H1 (cell line): ENCODE measurements at regions not wholly inside any gene's neighbourhood (a gene's known extent, or its start where the extent isn't known, plus 50 kb on each side); places are given as distances from the start of the nearest gene placed in this dataset.
A peak's percentile ranks its signal among the peaks of the same experiment; 100 is the strongest.

Source experiments
- CTCF ChIA-PET: fragments of 300-600 bp; sonication (Branson Sonifier 250); formaldehyde crosslinking; loops from one replicate; lab custom pipeline; 2021; ENCODE audit not compliant: partially characterized antibody; lab: Charles Lee
- POLR2A ChIA-PET: fragments of 300-600 bp; sonication (Branson Sonifier 250); formaldehyde crosslinking; loops from one replicate; lab custom pipeline; 2021; ENCODE audit warnings: inconsistent platforms; ENCODE audit not compliant: partially characterized antibody; lab: Charles Lee
- DNase-seq, 2 experiments: peaks; one replicate each; pipeline versions ENCODE4 v3.0.0 to v3.0.0-alpha.2; 2010 to 2022; ENCODE audit warnings: low spot score in 2 of 2, low read depth in 1 of 2, mixed read lengths in 1 of 2
- FAIRE-seq: peaks from 2 replicates; lab custom pipeline; 2011; peaks lifted over from hg19 to GRCh38; lab: Jason Lieb, UNC
- H2AFZ ChIP-seq: 2 replicates; pipeline ENCODE4 v1.8.1; 2012; ENCODE audit warnings: low read length, inconsistent platforms
- H2AK5ac ChIP-seq: 2 replicates; pipeline ENCODE4 v1.6.1; 2013; ENCODE audit warnings: low read depth, low read length
- H2BK120ac ChIP-seq: replicated peaks from 2 replicates; pipeline ENCODE3; 2013; ENCODE audit warnings: low read depth, low read length, inconsistent platforms
- H2BK12ac ChIP-seq: 2 replicates; pipeline ENCODE4 v1.6.1; 2013; ENCODE audit warnings: low read depth, low read length
- H2BK15ac ChIP-seq: 2 replicates; pipeline ENCODE4 v1.6.1; 2013; ENCODE audit warnings: low read length
- H2BK20ac ChIP-seq: 2 replicates; pipeline ENCODE4 v1.6.1; 2013; ENCODE audit warnings: low read length
- H2BK5ac ChIP-seq: 2 replicates; pipeline ENCODE4 v1.6.1; 2013; ENCODE audit warnings: low read depth, low read length
- H3K14ac ChIP-seq: 2 replicates; pipeline ENCODE4 v1.6.1; 2013; ENCODE audit warnings: inconsistent platforms; ENCODE audit not compliant: insufficient read length
- H3K18ac ChIP-seq: 2 replicates; pipeline ENCODE4 v1.6.1; 2013; ENCODE audit warnings: low read length; ENCODE audit errors: extremely low read depth
- H3K23ac ChIP-seq: 2 replicates; pipeline ENCODE4 v1.6.1; 2013; ENCODE audit warnings: inconsistent platforms; ENCODE audit not compliant: insufficient read length
- H3K23me2 ChIP-seq: 2 replicates; pipeline ENCODE4 v1.6.1; 2013; ENCODE audit warnings: low read depth, low read length
- H3K27ac ChIP-seq: 2 replicates; pipeline ENCODE4 v1.6.1; 2011; ENCODE audit warnings: low read depth, low read length, inconsistent platforms
- H3K27me3 ChIP-seq, 4 experiments: replicated peaks in 1 of 4; 1 replicate in 1 of 4; 2 replicates in 3 of 4; pipeline versions ENCODE4 v1.6.1 to v1.8.1; 2011 to 2013; ENCODE audit warnings: low read length in 3 of 4, mild to moderate bottlenecking in 3 of 4, inconsistent platforms in 2 of 4, mixed read lengths in 2 of 4, moderate library complexity in 1 of 4; ENCODE audit not compliant: control insufficient read depth in 3 of 4, insufficient read depth in 3 of 4; ENCODE audit errors: extremely low read depth in 1 of 4
- H3K36me3 ChIP-seq, 4 experiments: 2 replicates each; pipeline versions ENCODE4 v1.6.1 to v1.8.1; 2011 to 2013; ENCODE audit warnings: mild to moderate bottlenecking in 4 of 4, low read length in 3 of 4, moderate library complexity in 2 of 4, control low read depth in 1 of 4, inconsistent platforms in 1 of 4; ENCODE audit not compliant: insufficient read depth in 4 of 4, control insufficient read depth in 2 of 4
- H3K4ac ChIP-seq: replicated peaks from 2 replicates; pipeline ENCODE3; 2013; ENCODE audit warnings: low read length, low read depth, mixed read lengths, inconsistent platforms; ENCODE audit not compliant: insufficient read length
- H3K4me1 ChIP-seq, 4 experiments: replicated peaks in 1 of 4; 1 replicate in 1 of 4; 2 replicates in 3 of 4; pipeline versions ENCODE4 v1.6.1 to v1.8.1; 2011 to 2013; ENCODE audit warnings: low read length in 3 of 4, inconsistent platforms in 2 of 4, mixed read lengths in 1 of 4; ENCODE audit not compliant: insufficient read depth in 4 of 4, control insufficient read depth in 3 of 4
- H3K4me2 ChIP-seq, 2 experiments: 2 replicates each; pipeline versions ENCODE4 v1.6.1 to v1.8.1; 2011 to 2013; ENCODE audit warnings: low read depth in 2 of 2, low read length in 2 of 2, control low read depth in 1 of 2, inconsistent platforms in 1 of 2, mild to moderate bottlenecking in 1 of 2; ENCODE audit not compliant: insufficient read depth in 1 of 2
- H3K4me3 ChIP-seq, 4 experiments: fragments of 200-600, 300-600 bp in 1 of 4; sonication (generic), shearing (Covaris generic), sonication (Bioruptor Twin) in 1 of 4; 2 replicates each; pipeline versions ENCODE4 v1.5.1 to v1.8.1; 2011 to 2016; ENCODE audit warnings: low read length in 4 of 4, low read depth in 3 of 4, control low read depth in 2 of 4, inconsistent platforms in 2 of 4, mild to moderate bottlenecking in 2 of 4, mixed read lengths in 1 of 4, moderate library complexity in 1 of 4; ENCODE audit not compliant: insufficient read depth in 2 of 4; ENCODE audit errors: extremely low read depth in 1 of 4
- H3K56ac ChIP-seq: replicated peaks from 2 replicates; pipeline ENCODE3; 2013; ENCODE audit warnings: low read depth, mild to moderate bottlenecking, mixed read lengths, low read length, inconsistent platforms; ENCODE audit not compliant: insufficient read length
- H3K79me1 ChIP-seq: 2 replicates; pipeline ENCODE4 v1.6.1; 2013; ENCODE audit warnings: low read depth, low read length, control low read depth
- H3K79me2 ChIP-seq, 2 experiments: 2 replicates each; pipeline versions ENCODE4 v1.6.1 to v1.8.1; 2012 to 2013; ENCODE audit warnings: low read length in 2 of 2, mild to moderate bottlenecking in 2 of 2, inconsistent platforms in 1 of 2; ENCODE audit not compliant: insufficient read depth in 2 of 2, control insufficient read depth in 1 of 2
- H3K9ac ChIP-seq, 4 experiments: replicated peaks in 1 of 4; 1 replicate in 1 of 4; 2 replicates in 3 of 4; pipeline versions ENCODE4 v1.6.1 to v1.8.1; 2011 to 2013; ENCODE audit warnings: low read depth in 3 of 4, low read length in 3 of 4, control low read depth in 2 of 4, mild to moderate bottlenecking in 2 of 4, moderate library complexity in 2 of 4, inconsistent platforms in 1 of 4; ENCODE audit errors: extremely low read depth in 1 of 4
- H3K9me3 ChIP-seq, 2 experiments: 2 replicates each; pipeline versions ENCODE4 v1.6.1 to v1.8.1; 2012 to 2013; ENCODE audit warnings: mild to moderate bottlenecking in 2 of 2, moderate library complexity in 2 of 2, control low read depth in 1 of 2, inconsistent platforms in 1 of 2, low read depth in 1 of 2, low read length in 1 of 2, mixed read lengths in 1 of 2; ENCODE audit not compliant: insufficient read depth in 2 of 2
- H4K20me1 ChIP-seq, 2 experiments: replicated peaks in 1 of 2; 2 replicates each; pipeline versions ENCODE3 to v1.8.1; 2011 to 2013; ENCODE audit warnings: inconsistent platforms in 2 of 2, low read length in 2 of 2, mild to moderate bottlenecking in 1 of 2; ENCODE audit not compliant: insufficient read depth in 2 of 2, control insufficient read depth in 1 of 2
- H4K5ac ChIP-seq: 2 replicates; pipeline ENCODE4 v1.6.1; 2013; ENCODE audit warnings: low read length, low read depth, mixed read lengths, inconsistent platforms; ENCODE audit not compliant: insufficient read length
- H4K8ac ChIP-seq: 2 replicates; pipeline ENCODE4 v1.8.0; 2013; ENCODE audit warnings: mild to moderate bottlenecking, moderate library complexity, low read length, inconsistent platforms; ENCODE audit not compliant: insufficient read depth; ENCODE audit errors: extremely low read depth
- H4K91ac ChIP-seq: replicated peaks from 2 replicates; pipeline ENCODE3; 2013; ENCODE audit warnings: low read length, mixed read lengths, inconsistent platforms; ENCODE audit not compliant: insufficient read length
- RAD21 ChIP-seq, 2 experiments: IDR thresholded peaks in 1 of 2; conservative IDR thresholded peaks in 1 of 2; 2 replicates each; pipeline ENCODE4 v1.6.1; 2011; ENCODE audit warnings: low read depth in 2 of 2, low read length in 2 of 2, improper control_type of control experiment in 1 of 2, inconsistent platforms in 1 of 2, mild to moderate bottlenecking in 1 of 2, moderate library complexity in 1 of 2
- SP2 ChIP-seq: IDR thresholded peaks from 2 replicates; pipeline ENCODE4 v1.6.1; 2012; ENCODE audit warnings: mild to moderate bottlenecking, low read length, inconsistent platforms
- WGBS, 2 experiments: shearing (Covaris generic) in 1 of 2; methylation state at CpG; one replicate each; pipeline versions ENCODE4 v1.1.6 to v1.1.7; 2013 to 2015; ENCODE audit warnings: low lambda C conversion rate in 2 of 2, mixed read lengths in 2 of 2, inconsistent platforms in 1 of 2, low coverage in 1 of 2, missing lambda C conversion rate in 1 of 2; ENCODE audit not compliant: insufficient replicate concordance in 2 of 2, insufficient coverage in 1 of 2, insufficient read length in 1 of 2; ENCODE audit errors: extremely low coverage in 1 of 2, missing lambda C conversion rate in 1 of 2; 5-methylcytosine and 5-hydroxymethylcytosine counted together
- TF ChIP-seq, protein P1 (sequence below), 3 experiments: IDR thresholded peaks; 1 replicate in 2 of 3; 2 replicates in 1 of 3; pipeline versions ENCODE4 v1.5.1 to v1.6.1; 2011; ENCODE audit warnings: low read length in 3 of 3, mild to moderate bottlenecking in 3 of 3, inconsistent platforms in 2 of 3, low read depth in 1 of 3, moderate library complexity in 1 of 3; ENCODE audit not compliant: insufficient read depth in 1 of 3; ENCODE audit errors: control extremely low read depth in 1 of 3

DNA sequence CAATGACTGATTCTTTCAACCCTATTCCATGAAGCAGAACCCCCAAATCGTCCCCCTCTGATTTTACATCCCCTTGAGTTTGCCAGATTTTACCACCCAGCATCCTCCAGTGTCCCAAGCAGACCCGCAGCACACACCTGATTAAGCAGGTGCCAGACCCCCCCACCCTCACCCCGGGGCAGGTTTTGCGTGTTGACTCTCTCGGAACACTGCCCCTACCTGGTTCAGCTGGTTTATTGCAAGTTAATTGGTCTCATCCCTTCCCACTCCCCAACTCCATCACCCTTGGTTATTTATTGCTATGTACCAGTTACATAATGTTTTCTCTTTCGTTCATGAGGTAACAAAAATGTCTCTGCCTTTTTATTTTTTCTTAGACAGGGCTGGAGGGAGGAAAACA is 258.4 kb downstream of the BCOR start:
- no peak overlapping the region for H3K4me3 ChIP-seq
- TF ChIP-seq SP2 (no peak), RAD21 (IDR thresholded peaks at IDR 0.05 in 1 of 2, conservative IDR thresholded peaks at IDR 0.05 in 1 of 2; ENCODE audit: low read depth in 2 of 2, low read length in 2 of 2) (peak; percentile 14 to 45; a peak in 3 of 4 replicates)
- TF ChIP-seq, protein P1, sequence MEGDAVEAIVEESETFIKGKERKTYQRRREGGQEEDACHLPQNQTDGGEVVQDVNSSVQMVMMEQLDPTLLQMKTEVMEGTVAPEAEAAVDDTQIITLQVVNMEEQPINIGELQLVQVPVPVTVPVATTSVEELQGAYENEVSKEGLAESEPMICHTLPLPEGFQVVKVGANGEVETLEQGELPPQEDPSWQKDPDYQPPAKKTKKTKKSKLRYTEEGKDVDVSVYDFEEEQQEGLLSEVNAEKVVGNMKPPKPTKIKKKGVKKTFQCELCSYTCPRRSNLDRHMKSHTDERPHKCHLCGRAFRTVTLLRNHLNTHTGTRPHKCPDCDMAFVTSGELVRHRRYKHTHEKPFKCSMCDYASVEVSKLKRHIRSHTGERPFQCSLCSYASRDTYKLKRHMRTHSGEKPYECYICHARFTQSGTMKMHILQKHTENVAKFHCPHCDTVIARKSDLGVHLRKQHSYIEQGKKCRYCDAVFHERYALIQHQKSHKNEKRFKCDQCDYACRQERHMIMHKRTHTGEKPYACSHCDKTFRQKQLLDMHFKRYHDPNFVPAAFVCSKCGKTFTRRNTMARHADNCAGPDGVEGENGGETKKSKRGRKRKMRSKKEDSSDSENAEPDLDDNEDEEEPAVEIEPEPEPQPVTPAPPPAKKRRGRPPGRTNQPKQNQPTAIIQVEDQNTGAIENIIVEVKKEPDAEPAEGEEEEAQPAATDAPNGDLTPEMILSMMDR (IDR thresholded peaks at IDR 0.05; ENCODE audit: control extremely low read depth in 1 of 3, insufficient read depth in 1 of 3, low read depth in 1 of 3, low read length in 3 of 3): peak in 2 of 3 experiments; percentile 13 to 45; a peak in 2 of 4 replicates
- no peak overlapping the region for H2AFZ ChIP-seq
- H3K14ac ChIP-seq: no peak overlapping the region
- no peaks in the 10 kb centered on the region for H3K79me1 ChIP-seq
- H3K23ac ChIP-seq: no peak overlapping the region
- no peaks in the 10 kb centered on the region for H4K20me1 ChIP-seq
- WGBS, 2 experiments: 70% methylated on average over 1 of the region's 6 CpGs; no CpG with 5 or more reads in 1 of the 2 experiments
- no peak overlapping the region for H2BK5ac ChIP-seq
- no peak for FAIRE-seq
- no peak overlapping the region for H2AK5ac ChIP-seq
- POLR2A ChIA-PET: interaction anchor here (3.8 kb wide), 1 partner anchor 22 kb away, joined by 15 read pairs; no protein-coding TSS in a partner anchor
- no peak overlapping the region for H2BK12ac ChIP-seq
- no peak overlapping the region for H4K8ac ChIP-seq
- H3K27ac ChIP-seq: no peak overlapping the region
- no peaks in the 10 kb centered on the region for H3K23me2 ChIP-seq
- no peak overlapping the region for H3K18ac ChIP-seq
- H3K36me3 ChIP-seq: no peaks in the 10 kb centered on the region; a peak in 1 of 8 replicates
- H4K91ac ChIP-seq: no peak overlapping the region
- no peak overlapping the region for H4K5ac ChIP-seq
- H3K4me1 ChIP-seq: peaks cover 0 to 6% (median 2%) of the 10 kb centered on the region in 4 experiments; a peak in 2 of 7 replicates
- H3K56ac ChIP-seq: no peak overlapping the region
- CTCF ChIA-PET: interaction anchor here (0.7 to 4.7 kb wide), 7 partner anchors 10 to 88 kb away, joined by 3 to 28 read pairs (median 7); no protein-coding TSS in a partner anchor
- H3K9ac ChIP-seq: no peak overlapping the region
- 0 out of 7 replicates have a peak, but pooled peaks cover 0 to 2% (median 0%) of the 10 kb centered on the region in 4 experiments for H3K27me3 ChIP-seq
- no peak overlapping the region for H2BK120ac ChIP-seq
- H2BK15ac ChIP-seq: no peak overlapping the region
- H2BK20ac ChIP-seq: no peak overlapping the region
- H3K4ac ChIP-seq: no peak overlapping the region
- no peaks in the 10 kb centered on the region for H3K79me2 ChIP-seq
- H3K9me3 ChIP-seq: no peaks in the 10 kb centered on the region
- H3K4me2 ChIP-seq: no peak overlapping the region
- no peak for DNase-seq
